GM23338 (cell line): ENCODE measurements at regions not wholly inside any gene's neighbourhood (a gene's known extent, or its start where the extent isn't known, plus 50 kb on each side); places are given as distances from the start of the nearest gene placed in this dataset.

Source experiments
- ATAC-seq: fragments of 200-7000 bp; cut with Tn5 transposase; 3 replicates; pipeline ENCODE4 v1.9.1; 2020
- DNase-seq: peaks from one replicate; pipeline ENCODE4 v3.0.0-alpha.2; 2015; ENCODE audit warnings: low spot score
- H2AFZ ChIP-seq: fragments of 200-600 bp; sonication (generic); 2 replicates; pipeline ENCODE4 v1.8.0; 2016; ENCODE audit warnings: antibody characterized with exemption, mild to moderate bottlenecking, moderate library complexity
- H3F3A ChIP-seq: fragments of 200-600 bp; sonication (generic); replicated peaks from 2 replicates; pipeline ENCODE4 v1.8.0; 2017; ENCODE audit warnings: antibody characterized with exemption, mixed run types, low read depth
- H3K27ac ChIP-seq: fragments of 200-600 bp; sonication (generic); 2 replicates; pipeline ENCODE4 v1.6.1; 2016; ENCODE audit warnings: low read depth
- H3K27me3 ChIP-seq: fragments of 200-600 bp; sonication (generic); 2 replicates; pipeline ENCODE4 v1.8.0; 2016; ENCODE audit warnings: mild to moderate bottlenecking, mixed run types, moderate library complexity; ENCODE audit not compliant: insufficient read depth
- H3K36me3 ChIP-seq: fragments of 200-600 bp; sonication (generic); 2 replicates; pipeline ENCODE4 v1.8.0; 2016; ENCODE audit warnings: mild to moderate bottlenecking; ENCODE audit not compliant: insufficient read depth
- H3K4me1 ChIP-seq: fragments of 200-600 bp; sonication (generic); 2 replicates; pipeline ENCODE4 v1.8.0; 2016; ENCODE audit warnings: mild to moderate bottlenecking, moderate library complexity; ENCODE audit not compliant: insufficient read depth
- H3K4me2 ChIP-seq: fragments of 200-600 bp; sonication (generic); 2 replicates; pipeline ENCODE4 v1.7.1; 2017; ENCODE audit warnings: mixed run types
- H3K4me3 ChIP-seq: fragments of 200-600 bp; sonication (generic); 2 replicates; pipeline ENCODE4 v1.6.1; 2016; ENCODE audit warnings: mixed run types
- H3K79me2 ChIP-seq: fragments of 200-600 bp; sonication (generic); replicated peaks from 2 replicates; pipeline ENCODE4 v1.8.0; 2017; ENCODE audit warnings: mild to moderate bottlenecking; ENCODE audit not compliant: insufficient read depth
- H3K9me2 ChIP-seq: fragments of 200-600 bp; sonication (generic); 2 replicates; pipeline ENCODE4 v1.8.0; 2017; ENCODE audit not compliant: insufficient read depth
- H4K20me1 ChIP-seq: fragments of 200-600 bp; sonication (generic); replicated peaks from 2 replicates; pipeline ENCODE4 v1.8.0; 2017; ENCODE audit warnings: mild to moderate bottlenecking; ENCODE audit not compliant: insufficient read depth
- H3K27ac Mint-ChIP-seq: 2 replicates; pipeline ENCODE4 v1.8.0; 2020; ENCODE audit warnings: inconsistent platforms, mild to moderate bottlenecking, moderate library complexity, mixed read lengths
- H3K27me3 Mint-ChIP-seq: 3 replicates; pipeline ENCODE4 v1.8.0; 2022; ENCODE audit warnings: low read depth, mild to moderate bottlenecking, moderate library complexity, mixed read lengths, inconsistent platforms; ENCODE audit not compliant: insufficient read depth, poor library complexity
- H3K36me3 Mint-ChIP-seq: 3 replicates; pipeline ENCODE4 v1.8.0; 2021; ENCODE audit warnings: low read depth, mild to moderate bottlenecking, inconsistent platforms, moderate library complexity, mixed read lengths
- H3K4me1 Mint-ChIP-seq: 3 replicates; pipeline ENCODE4 v1.8.0; 2020; ENCODE audit warnings: mild to moderate bottlenecking, inconsistent platforms, mixed read lengths
- H3K4me3 Mint-ChIP-seq: 3 replicates; pipeline ENCODE4 v1.8.0; 2021; ENCODE audit warnings: moderate library complexity, mild to moderate bottlenecking, inconsistent platforms, mixed read lengths
- H3K9me3 Mint-ChIP-seq: 3 replicates; pipeline ENCODE4 v1.8.0; 2020; ENCODE audit warnings: moderate library complexity, mild to moderate bottlenecking, inconsistent platforms, mixed read lengths
- CREB1 ChIP-seq: fragments of 250-450 bp; sonication (Bioruptor Pico); IDR thresholded peaks from 2 replicates; pipeline ENCODE4 v1.5.0; 2020; ENCODE audit warnings: low read depth, mild to moderate bottlenecking, moderate library complexity
- EZH2 ChIP-seq: fragments of 200-600 bp; sonication (generic); IDR thresholded peaks from one replicate; pipeline ENCODE4 v1.8.0; 2017; ENCODE audit warnings: antibody characterized with exemption, mild to moderate bottlenecking, low read depth; ENCODE audit not compliant: unreplicated experiment
- JUNB ChIP-seq: IDR thresholded peaks from one replicate; pipeline ENCODE4 v1.6.1; 2016; ENCODE audit warnings: antibody characterized with exemption; ENCODE audit not compliant: unreplicated experiment
- NANOG ChIP-seq: IDR thresholded peaks from 2 replicates; pipeline ENCODE4 v1.6.1; 2016; ENCODE audit warnings: antibody characterized with exemption, borderline replicate concordance
- STAT1 ChIP-seq: IDR thresholded peaks from one replicate; pipeline ENCODE4 v1.6.1; 2016; ENCODE audit warnings: antibody characterized with exemption; ENCODE audit not compliant: unreplicated experiment
- ZNF331 ChIP-seq: fragments of 250-450 bp; sonication (Bioruptor Pico); IDR thresholded peaks from 2 replicates; pipeline ENCODE4 v1.5.0; 2020; ENCODE audit warnings: low read depth, mild to moderate bottlenecking, moderate library complexity
- TF ChIP-seq, protein P1 (sequence below): fragments of 250-450 bp; sonication (Bioruptor Pico); IDR thresholded peaks from 2 replicates; pipeline ENCODE4 v1.5.0; 2020; ENCODE audit warnings: mild to moderate bottlenecking, moderate library complexity
- TF ChIP-seq, protein P2 (sequence below): IDR thresholded peaks from 2 replicates; pipeline ENCODE4 v1.6.1; 2016; ENCODE audit warnings: antibody characterized with exemption

DNA sequence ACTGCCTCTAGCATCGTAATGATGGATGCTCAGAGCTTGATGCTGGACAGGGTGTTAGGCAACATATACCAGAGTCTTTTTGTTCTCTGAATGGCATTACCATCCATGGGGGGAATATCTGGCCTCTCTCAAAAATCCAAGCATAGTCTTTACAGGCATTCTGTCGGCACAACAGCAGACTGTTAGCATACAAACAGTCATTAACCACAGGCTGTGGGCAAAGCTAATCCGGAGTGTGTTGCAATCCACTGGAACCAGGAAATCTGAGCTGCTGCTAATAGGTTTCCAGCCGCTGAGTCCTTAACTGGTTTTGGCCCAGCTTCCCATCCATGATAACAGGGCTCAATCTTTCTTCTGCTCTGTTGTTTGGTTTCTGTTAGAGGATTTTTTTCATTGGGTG, 371.9 kb downstream of the HS3ST3B1 start:
- Histone ChIP-seq H3K27me3 (no peaks in the 10 kb centered on the region), H3K36me3 (no peaks in the 10 kb centered on the region), H3K4me1 (no peaks in the 10 kb centered on the region), H3K79me2 (no peaks in the 10 kb centered on the region), H3K4me2 (no peak overlapping the region), H3K9me2 (no peaks in the 10 kb centered on the region), H2AFZ (no peak overlapping the region), H3K27ac (no peak overlapping the region), H4K20me1 (no peaks in the 10 kb centered on the region), H3K4me3 (no peak overlapping the region), H3F3A (no peaks in the 10 kb centered on the region)
- H3K4me1 Mint-ChIP-seq = no peaks in the 10 kb centered on the region; the same call in 2 of the 3 replicates
- no peaks in the 10 kb centered on the region for H3K36me3 Mint-ChIP-seq
- H3K27me3 Mint-ChIP-seq = no peaks in the 10 kb centered on the region
- TF ChIP-seq CREB1 (no peak), NANOG (no peak), ZNF331 (CRISPR knock-in tag) (no peak), STAT1 (no peak), EZH2 (no peak), JUNB (no peak)
- TF ChIP-seq, protein P1, sequence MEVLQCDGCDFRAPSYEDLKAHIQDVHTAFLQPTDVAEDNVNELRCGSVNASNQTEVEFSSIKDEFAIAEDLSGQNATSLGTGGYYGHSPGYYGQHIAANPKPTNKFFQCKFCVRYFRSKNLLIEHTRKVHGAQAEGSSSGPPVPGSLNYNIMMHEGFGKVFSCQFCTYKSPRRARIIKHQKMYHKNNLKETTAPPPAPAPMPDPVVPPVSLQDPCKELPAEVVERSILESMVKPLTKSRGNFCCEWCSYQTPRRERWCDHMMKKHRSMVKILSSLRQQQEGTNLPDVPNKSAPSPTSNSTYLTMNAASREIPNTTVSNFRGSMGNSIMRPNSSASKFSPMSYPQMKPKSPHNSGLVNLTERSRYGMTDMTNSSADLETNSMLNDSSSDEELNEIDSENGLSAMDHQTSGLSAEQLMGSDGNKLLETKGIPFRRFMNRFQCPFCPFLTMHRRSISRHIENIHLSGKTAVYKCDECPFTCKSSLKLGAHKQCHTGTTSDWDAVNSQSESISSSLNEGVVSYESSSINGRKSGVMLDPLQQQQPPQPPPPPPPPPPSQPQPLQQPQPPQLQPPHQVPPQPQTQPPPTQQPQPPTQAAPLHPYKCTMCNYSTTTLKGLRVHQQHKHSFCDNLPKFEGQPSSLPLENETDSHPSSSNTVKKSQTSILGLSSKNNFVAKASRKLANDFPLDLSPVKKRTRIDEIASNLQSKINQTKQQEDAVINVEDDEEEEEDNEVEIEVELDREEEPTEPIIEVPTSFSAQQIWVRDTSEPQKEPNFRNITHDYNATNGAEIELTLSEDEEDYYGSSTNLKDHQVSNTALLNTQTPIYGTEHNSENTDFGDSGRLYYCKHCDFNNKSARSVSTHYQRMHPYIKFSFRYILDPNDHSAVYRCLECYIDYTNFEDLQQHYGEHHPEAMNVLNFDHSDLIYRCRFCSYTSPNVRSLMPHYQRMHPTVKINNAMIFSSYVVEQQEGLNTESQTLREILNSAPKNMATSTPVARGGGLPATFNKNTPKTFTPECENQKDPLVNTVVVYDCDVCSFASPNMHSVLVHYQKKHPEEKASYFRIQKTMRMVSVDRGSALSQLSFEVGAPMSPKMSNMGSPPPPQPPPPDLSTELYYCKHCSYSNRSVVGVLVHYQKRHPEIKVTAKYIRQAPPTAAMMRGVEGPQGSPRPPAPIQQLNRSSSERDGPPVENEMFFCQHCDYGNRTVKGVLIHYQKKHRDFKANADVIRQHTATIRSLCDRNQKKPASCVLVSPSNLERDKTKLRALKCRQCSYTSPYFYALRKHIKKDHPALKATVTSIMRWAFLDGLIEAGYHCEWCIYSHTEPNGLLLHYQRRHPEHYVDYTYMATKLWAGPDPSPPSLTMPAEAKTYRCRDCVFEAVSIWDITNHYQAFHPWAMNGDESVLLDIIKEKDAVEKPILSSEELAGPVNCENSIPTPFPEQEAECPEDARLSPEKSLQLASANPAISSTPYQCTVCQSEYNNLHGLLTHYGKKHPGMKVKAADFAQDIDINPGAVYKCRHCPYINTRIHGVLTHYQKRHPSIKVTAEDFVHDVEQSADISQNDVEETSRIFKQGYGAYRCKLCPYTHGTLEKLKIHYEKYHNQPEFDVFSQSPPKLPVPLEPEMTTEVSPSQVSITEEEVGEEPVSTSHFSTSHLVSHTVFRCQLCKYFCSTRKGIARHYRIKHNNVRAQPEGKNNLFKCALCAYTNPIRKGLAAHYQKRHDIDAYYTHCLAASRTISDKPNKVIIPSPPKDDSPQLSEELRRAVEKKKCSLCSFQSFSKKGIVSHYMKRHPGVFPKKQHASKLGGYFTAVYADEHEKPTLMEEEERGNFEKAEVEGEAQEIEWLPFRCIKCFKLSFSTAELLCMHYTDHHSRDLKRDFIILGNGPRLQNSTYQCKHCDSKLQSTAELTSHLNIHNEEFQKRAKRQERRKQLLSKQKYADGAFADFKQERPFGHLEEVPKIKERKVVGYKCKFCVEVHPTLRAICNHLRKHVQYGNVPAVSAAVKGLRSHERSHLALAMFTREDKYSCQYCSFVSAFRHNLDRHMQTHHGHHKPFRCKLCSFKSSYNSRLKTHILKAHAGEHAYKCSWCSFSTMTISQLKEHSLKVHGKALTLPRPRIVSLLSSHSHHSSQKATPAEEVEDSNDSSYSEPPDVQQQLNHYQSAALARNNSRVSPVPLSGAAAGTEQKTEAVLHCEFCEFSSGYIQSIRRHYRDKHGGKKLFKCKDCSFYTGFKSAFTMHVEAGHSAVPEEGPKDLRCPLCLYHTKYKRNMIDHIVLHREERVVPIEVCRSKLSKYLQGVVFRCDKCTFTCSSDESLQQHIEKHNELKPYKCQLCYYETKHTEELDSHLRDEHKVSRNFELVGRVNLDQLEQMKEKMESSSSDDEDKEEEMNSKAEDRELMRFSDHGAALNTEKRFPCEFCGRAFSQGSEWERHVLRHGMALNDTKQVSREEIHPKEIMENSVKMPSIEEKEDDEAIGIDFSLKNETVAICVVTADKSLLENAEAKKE (CRISPR knock-in tag) = no peak
- TF ChIP-seq, protein P2, sequence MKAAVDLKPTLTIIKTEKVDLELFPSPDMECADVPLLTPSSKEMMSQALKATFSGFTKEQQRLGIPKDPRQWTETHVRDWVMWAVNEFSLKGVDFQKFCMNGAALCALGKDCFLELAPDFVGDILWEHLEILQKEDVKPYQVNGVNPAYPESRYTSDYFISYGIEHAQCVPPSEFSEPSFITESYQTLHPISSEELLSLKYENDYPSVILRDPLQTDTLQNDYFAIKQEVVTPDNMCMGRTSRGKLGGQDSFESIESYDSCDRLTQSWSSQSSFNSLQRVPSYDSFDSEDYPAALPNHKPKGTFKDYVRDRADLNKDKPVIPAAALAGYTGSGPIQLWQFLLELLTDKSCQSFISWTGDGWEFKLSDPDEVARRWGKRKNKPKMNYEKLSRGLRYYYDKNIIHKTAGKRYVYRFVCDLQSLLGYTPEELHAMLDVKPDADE = no peak
- no peak; the same call in 2 of the 3 replicates for ATAC-seq
- peaks cover 4% of the 10 kb centered on the region; the same call in 1 of the 3 replicates for H3K9me3 Mint-ChIP-seq
- DNase-seq = no peak
- no peak overlapping the region for H3K27ac Mint-ChIP-seq
- H3K4me3 Mint-ChIP-seq = no peak overlapping the region
